ENCODE measurements at regions not wholly inside any gene's neighbourhood (a gene's known extent, or its start where the extent isn't known, plus 50 kb on each side); places are given as distances from the start of the nearest gene placed in this dataset.

DNA sequence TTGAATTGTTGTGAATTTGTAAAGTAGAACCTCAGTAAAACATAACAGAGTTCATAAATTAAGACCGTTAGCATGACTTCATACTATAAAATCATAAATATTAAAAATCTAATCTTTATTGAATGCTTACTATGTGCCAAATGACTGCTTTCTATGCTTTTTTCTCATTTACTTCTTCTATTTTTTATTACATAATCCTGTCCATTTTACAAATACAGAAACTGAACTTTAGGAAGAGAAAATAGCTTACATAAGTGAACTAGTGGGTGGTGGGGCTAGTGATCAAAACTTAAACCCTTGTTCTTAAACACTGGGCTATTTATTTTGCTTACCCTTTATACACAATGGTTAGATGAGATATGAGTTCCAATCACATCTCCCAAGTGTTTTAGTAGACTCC is 122.3 kb downstream of the ZC3H11B start:
- FAIRE-seq (no peak), DNase-seq (ENCODE audit: insufficient read length, low spot score) (no peak)
- TF ChIP-seq SPI1 (IDR thresholded peaks at IDR 0.05; ENCODE audit: low read depth, low read length): no peak
- TF ChIP-seq POLR2AphosphoS5 (IDR thresholded peaks at IDR 0.05; ENCODE audit: low read depth, low read length): no peak
- TF ChIP-seq TAF1 (IDR thresholded peaks at IDR 0.05; ENCODE audit: low read depth, low read length): no peak
- no peak for TF ChIP-seq POLR2A (IDR thresholded peaks at IDR 0.05; ENCODE audit: low read depth, low read length)
- TF ChIP-seq POU2F2 (IDR thresholded peaks at IDR 0.05; ENCODE audit: low read depth, low read length): no peak
- TF ChIP-seq PAX5 (IDR thresholded peaks at IDR 0.05; ENCODE audit: insufficient read depth, low read length, severe bottlenecking): no peak

GRCh38 chr1:219489636-219490035 is 123.3 kb downstream of the ZC3H11B start:
- DNase-seq (ENCODE audit: insufficient read length, low spot score) (no peak), FAIRE-seq (no peak)
- TF ChIP-seq SPI1 (IDR thresholded peaks at IDR 0.05; ENCODE audit: low read depth, low read length) (no peak), POU2F2 (IDR thresholded peaks at IDR 0.05; ENCODE audit: low read depth, low read length) (no peak), TAF1 (IDR thresholded peaks at IDR 0.05; ENCODE audit: low read depth, low read length) (no peak), POLR2AphosphoS5 (IDR thresholded peaks at IDR 0.05; ENCODE audit: low read depth, low read length) (no peak), PAX5 (IDR thresholded peaks at IDR 0.05; ENCODE audit: insufficient read depth, low read length, severe bottlenecking) (no peak), POLR2A (IDR thresholded peaks at IDR 0.05; ENCODE audit: low read depth, low read length) (no peak)

- no peak for DNase-seq (ENCODE audit: insufficient read length, low spot score)
- no peak for TF ChIP-seq PAX5 (IDR thresholded peaks at IDR 0.05; ENCODE audit: insufficient read depth, low read length, severe bottlenecking)
- no peak for TF ChIP-seq POU2F2 (IDR thresholded peaks at IDR 0.05; ENCODE audit: low read depth, low read length)
- no peak for TF ChIP-seq SPI1 (IDR thresholded peaks at IDR 0.05; ENCODE audit: low read depth, low read length)
- no peak for TF ChIP-seq TAF1 (IDR thresholded peaks at IDR 0.05; ENCODE audit: low read depth, low read length)
- TF ChIP-seq POLR2A (IDR thresholded peaks at IDR 0.05; ENCODE audit: low read depth, low read length): no peak
- no peak for TF ChIP-seq POLR2AphosphoS5 (IDR thresholded peaks at IDR 0.05; ENCODE audit: low read depth, low read length)
- no peak for FAIRE-seq
Observed at GRCh38 chr1:219488275-219488674, 124.6 kb downstream of the ZC3H11B start.

DNA sequence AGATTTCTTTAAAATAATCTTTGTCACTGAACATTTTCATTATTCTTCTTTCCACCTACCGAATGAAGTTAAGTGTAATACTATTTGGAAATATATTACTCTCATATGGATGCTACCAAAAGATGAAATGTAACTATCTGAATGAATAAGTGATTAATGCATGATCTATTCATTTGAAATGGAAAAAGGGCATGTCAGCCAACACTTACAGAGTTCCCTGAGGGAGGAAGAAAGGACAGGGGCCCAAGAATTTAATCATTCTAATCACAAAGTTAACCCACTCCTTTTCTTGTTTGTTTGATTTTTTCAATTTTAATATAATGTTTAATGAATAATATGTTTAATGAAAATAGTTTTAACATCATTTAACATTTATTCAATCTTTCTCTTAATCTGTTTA is 129.4 kb downstream of the ZC3H11B start:
- no peak for FAIRE-seq
- TF ChIP-seq POLR2A (IDR thresholded peaks at IDR 0.05; ENCODE audit: low read depth, low read length) (no peak), POLR2AphosphoS5 (IDR thresholded peaks at IDR 0.05; ENCODE audit: low read depth, low read length) (no peak), POU2F2 (IDR thresholded peaks at IDR 0.05; ENCODE audit: low read depth, low read length) (no peak), PAX5 (IDR thresholded peaks at IDR 0.05; ENCODE audit: insufficient read depth, low read length, severe bottlenecking) (no peak), TAF1 (IDR thresholded peaks at IDR 0.05; ENCODE audit: low read depth, low read length) (no peak), SPI1 (IDR thresholded peaks at IDR 0.05; ENCODE audit: low read depth, low read length) (no peak)
- DNase-seq (ENCODE audit: insufficient read length, low spot score): no peak

- TF ChIP-seq POLR2AphosphoS5 (IDR thresholded peaks at IDR 0.05; ENCODE audit: low read depth, low read length) (no peak), TAF1 (IDR thresholded peaks at IDR 0.05; ENCODE audit: low read depth, low read length) (no peak), SPI1 (IDR thresholded peaks at IDR 0.05; ENCODE audit: low read depth, low read length) (no peak), PAX5 (IDR thresholded peaks at IDR 0.05; ENCODE audit: insufficient read depth, low read length, severe bottlenecking) (no peak), POU2F2 (IDR thresholded peaks at IDR 0.05; ENCODE audit: low read depth, low read length) (no peak), POLR2A (IDR thresholded peaks at IDR 0.05; ENCODE audit: low read depth, low read length) (no peak)
- FAIRE-seq (no peak), DNase-seq (ENCODE audit: insufficient read length, low spot score) (no peak)
Observed at GRCh38 chr1:219480011-219480410, 132.9 kb downstream of the ZC3H11B start.

GRCh38 chr1:219478811-219479210 is 134.1 kb downstream of the ZC3H11B start:
- FAIRE-seq: no peak
- DNase-seq (ENCODE audit: insufficient read length, low spot score): no peak
- TF ChIP-seq TAF1 (IDR thresholded peaks at IDR 0.05; ENCODE audit: low read depth, low read length) (no peak), POLR2AphosphoS5 (IDR thresholded peaks at IDR 0.05; ENCODE audit: low read depth, low read length) (no peak), POLR2A (IDR thresholded peaks at IDR 0.05; ENCODE audit: low read depth, low read length) (no peak), POU2F2 (IDR thresholded peaks at IDR 0.05; ENCODE audit: low read depth, low read length) (no peak), PAX5 (IDR thresholded peaks at IDR 0.05; ENCODE audit: insufficient read depth, low read length, severe bottlenecking) (no peak), SPI1 (IDR thresholded peaks at IDR 0.05; ENCODE audit: low read depth, low read length) (no peak)

GRCh38 chr1:219477861-219478260 is 135.0 kb downstream of the ZC3H11B start:
- FAIRE-seq: peak; percentile 35

GRCh38 chr1:219476716-219477115 is 136.2 kb downstream of the ZC3H11B start:
- TF ChIP-seq SPI1 (IDR thresholded peaks at IDR 0.05; ENCODE audit: low read depth, low read length): no peak
- no peak for TF ChIP-seq TAF1 (IDR thresholded peaks at IDR 0.05; ENCODE audit: low read depth, low read length)
- TF ChIP-seq POU2F2 (IDR thresholded peaks at IDR 0.05; ENCODE audit: low read depth, low read length): no peak
- TF ChIP-seq POLR2A (IDR thresholded peaks at IDR 0.05; ENCODE audit: low read depth, low read length): no peak
- no peak for TF ChIP-seq POLR2AphosphoS5 (IDR thresholded peaks at IDR 0.05; ENCODE audit: low read depth, low read length)
- no peak for TF ChIP-seq PAX5 (IDR thresholded peaks at IDR 0.05; ENCODE audit: insufficient read depth, low read length, severe bottlenecking)
- FAIRE-seq (no peak), DNase-seq (ENCODE audit: insufficient read length, low spot score) (no peak)

More at GRCh38 chr1:219477861-219478260, 135.0 kb downstream of the ZC3H11B start:
- DNase-seq (ENCODE audit: insufficient read length, low spot score): no peak
- no peak for TF ChIP-seq POLR2AphosphoS5 (IDR thresholded peaks at IDR 0.05; ENCODE audit: low read depth, low read length)
- TF ChIP-seq TAF1 (IDR thresholded peaks at IDR 0.05; ENCODE audit: low read depth, low read length): no peak
- no peak for TF ChIP-seq POU2F2 (IDR thresholded peaks at IDR 0.05; ENCODE audit: low read depth, low read length)
- no peak for TF ChIP-seq SPI1 (IDR thresholded peaks at IDR 0.05; ENCODE audit: low read depth, low read length)
- TF ChIP-seq POLR2A (IDR thresholded peaks at IDR 0.05; ENCODE audit: low read depth, low read length): no peak
- no peak for TF ChIP-seq PAX5 (IDR thresholded peaks at IDR 0.05; ENCODE audit: insufficient read depth, low read length, severe bottlenecking)

DNA sequence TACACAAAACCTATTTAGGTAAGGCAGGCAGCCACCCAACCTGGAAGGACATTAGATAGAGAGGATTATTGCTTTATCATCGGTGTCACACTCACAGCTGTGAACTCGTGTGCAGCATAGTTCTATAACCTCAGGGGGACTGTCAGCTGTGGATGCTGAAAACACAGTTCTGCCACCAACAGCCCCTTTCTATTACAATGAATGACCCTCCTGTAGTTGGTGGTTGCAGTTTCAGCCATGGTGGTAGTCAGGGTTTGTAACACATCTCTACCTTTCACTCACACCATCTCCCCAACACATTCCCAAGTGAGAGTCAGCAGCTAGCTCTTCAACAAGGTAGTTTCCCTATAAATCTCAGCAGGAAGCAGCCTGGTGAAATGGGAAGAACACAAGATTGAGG is 136.8 kb downstream of the ZC3H11B start:
- TF ChIP-seq PAX5 (IDR thresholded peaks at IDR 0.05; ENCODE audit: insufficient read depth, low read length, severe bottlenecking): no peak
- 0 out of 2 replicates have a peak, but pooled peaks have one; percentile 22 for TF ChIP-seq POU2F2 (IDR thresholded peaks at IDR 0.05; ENCODE audit: low read depth, low read length)
- DNase-seq (ENCODE audit: insufficient read length, low spot score): no peak
- FAIRE-seq: peak; percentile 81

- no peak for TF ChIP-seq POLR2AphosphoS5 (IDR thresholded peaks at IDR 0.05; ENCODE audit: low read depth, low read length)
- no peak for TF ChIP-seq POU2F2 (IDR thresholded peaks at IDR 0.05; ENCODE audit: low read depth, low read length)
- no peak for TF ChIP-seq TAF1 (IDR thresholded peaks at IDR 0.05; ENCODE audit: low read depth, low read length)
- no peak for TF ChIP-seq SPI1 (IDR thresholded peaks at IDR 0.05; ENCODE audit: low read depth, low read length)
- TF ChIP-seq PAX5 (IDR thresholded peaks at IDR 0.05; ENCODE audit: insufficient read depth, low read length, severe bottlenecking): no peak
- no peak for TF ChIP-seq POLR2A (IDR thresholded peaks at IDR 0.05; ENCODE audit: low read depth, low read length)
- DNase-seq (ENCODE audit: insufficient read length, low spot score) (no peak), FAIRE-seq (no peak)
Observed at GRCh38 chr1:219472596-219472995, 140.3 kb downstream of the ZC3H11B start.
